Head of caudate nucleus (tissue), 42 donors: ENCODE measurements at regions not wholly inside any gene's neighbourhood (a gene's known extent, or its start where the extent isn't known, plus 50 kb on each side); places are given as distances from the start of the nearest gene placed in this dataset.
"Not testable (repeated sequence)": the region's sequence is repeated elsewhere in the genome, so short reads cannot be mapped to it uniquely, and the experiment has no call there.

ENCODE experiments used
- DNase-seq, 42 donors: peaks; one replicate each; pipeline versions ENCODE4 v3.0.0 to v3.0.0-alpha.2; 2020 to 2021; ENCODE audit warnings: mixed read lengths in 7 of 42
- intact Hi-C: fragments of 100-400 bp; cut with DNase I; formaldehyde crosslinking; loops from one replicate; pipeline ENCODE4 v1.15.0; 2022

DNA sequence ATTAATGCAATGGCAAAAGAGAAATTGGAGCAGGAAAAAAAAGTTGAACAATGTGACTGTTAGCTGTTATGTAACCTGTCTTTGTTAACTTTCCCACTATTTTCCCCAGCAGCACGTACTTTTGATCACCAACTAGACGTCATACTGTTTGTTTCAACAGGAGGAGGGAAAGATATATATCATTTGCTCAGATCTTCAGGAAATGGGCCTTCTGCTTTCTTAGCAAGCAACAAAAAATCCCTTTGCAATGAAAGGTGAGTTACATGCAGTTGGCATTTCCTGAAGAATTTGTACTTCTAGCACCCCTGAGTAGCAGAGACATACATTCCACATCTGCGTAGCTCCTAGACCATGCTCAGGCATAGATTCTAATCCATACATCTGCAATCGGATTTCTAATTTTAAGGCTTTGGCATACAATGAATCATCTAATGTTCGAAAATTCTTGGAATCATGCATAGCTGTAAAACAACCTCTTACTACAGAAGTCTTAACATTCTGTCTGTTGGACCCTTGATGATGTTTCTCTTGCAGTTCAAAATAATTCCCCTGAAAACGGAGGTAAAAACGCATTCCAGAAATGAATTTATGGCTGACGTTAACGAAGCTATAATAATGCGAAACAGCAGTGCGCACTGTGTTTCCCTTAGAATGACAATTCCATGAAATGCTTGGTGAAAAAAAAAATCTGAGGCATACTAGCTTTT is 286.9 kb upstream of the MGMT start:
- intact Hi-C loops: no loop called here
- DNase-seq: no peak

DNA sequence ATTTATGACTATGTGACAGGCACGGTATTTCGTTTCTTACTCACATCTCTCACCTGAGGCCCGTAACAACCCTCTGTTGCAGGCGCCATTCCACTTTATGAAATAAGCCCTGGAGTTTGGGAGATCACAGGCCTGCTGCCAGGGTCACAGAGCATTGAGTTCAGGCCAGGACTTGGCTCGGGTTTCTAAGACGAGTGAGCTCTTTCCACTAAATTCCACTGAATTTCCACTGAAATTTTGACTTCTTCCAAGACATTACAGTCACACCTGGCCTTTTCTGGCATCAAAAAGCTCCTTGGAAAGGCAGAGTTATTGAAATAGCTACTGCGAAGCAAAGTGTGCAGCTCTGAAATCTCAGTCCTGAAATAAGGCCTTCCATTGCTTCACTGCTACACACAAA is 282.8 kb upstream of the MGMT start:
- DNase-seq: no peak
- intact Hi-C loops: no loop called here

GRCh38 chr10:129187331-129187730 is 279.7 kb upstream of the MGMT start:
- DNase-seq: no peak
- intact Hi-C loops: no loop called here

DNA sequence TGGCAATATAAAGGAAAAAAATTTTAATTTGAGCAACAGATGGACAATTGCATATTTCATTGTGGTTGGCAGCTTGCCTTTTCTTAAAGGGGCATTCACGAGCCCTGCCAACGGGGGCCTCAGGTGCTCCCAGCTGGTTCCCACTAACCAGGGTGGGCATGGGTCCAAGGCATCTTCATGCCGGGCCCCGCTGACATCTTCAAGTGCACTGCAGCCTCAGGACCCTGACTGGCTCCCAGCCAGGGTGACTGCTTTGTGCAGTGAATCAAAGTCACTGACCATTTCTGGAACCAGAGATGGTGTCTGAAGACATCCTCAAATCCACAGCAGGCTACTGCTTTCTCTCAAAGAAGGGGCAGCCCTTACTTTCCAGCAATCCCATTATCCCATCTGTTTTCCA is 275.2 kb upstream of the MGMT start:
- intact Hi-C loops: no loop called here
- peak in 1 of 42 donors; percentile 7 for DNase-seq

DNA sequence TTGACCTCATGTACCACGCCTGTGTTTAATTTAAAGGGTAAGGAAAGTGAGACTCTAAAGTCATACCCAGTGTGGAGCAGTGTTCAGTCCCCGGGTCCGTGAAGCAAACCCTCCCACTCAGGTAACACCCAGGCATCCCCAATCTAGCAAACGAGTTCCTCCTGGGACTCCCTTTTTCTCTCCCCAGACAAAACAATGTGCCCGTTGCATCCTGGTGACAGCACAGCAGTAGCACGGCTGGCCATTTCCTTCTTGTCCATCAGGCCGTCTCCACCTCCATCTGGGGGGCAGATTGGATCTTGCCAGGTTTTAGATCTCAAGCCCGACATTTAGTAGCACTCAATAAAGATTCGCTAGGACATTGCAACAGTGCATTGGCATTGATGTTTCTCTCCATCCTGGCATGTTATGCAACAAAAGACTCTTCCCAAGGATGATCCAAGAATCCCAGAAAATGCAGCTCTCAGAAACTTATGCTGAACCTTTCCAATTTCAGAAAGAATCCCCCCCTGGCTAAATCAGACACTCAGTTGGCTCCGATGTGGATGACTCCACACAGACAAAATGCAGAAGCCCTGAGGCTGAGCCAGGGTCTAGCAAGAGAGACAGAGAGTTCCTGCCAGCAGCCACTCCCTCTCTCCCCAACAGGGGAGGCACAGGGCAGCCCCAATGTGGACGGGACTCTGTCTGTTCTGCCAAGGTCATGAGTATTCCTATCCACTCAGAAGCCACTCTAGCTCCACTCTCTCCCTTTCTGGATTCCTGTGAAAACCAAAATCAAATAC is 274.5 kb upstream of the MGMT start:
- intact Hi-C loops: no loop called here
- DNase-seq: no peak

- peak in 37 of 42 donors; percentile 10 to 82 (median 46) for DNase-seq
- intact Hi-C loops: no loop called here
These were observed 273.9 kb upstream of the MGMT start for GRCh38 chr10:129193148-129193547.

- DNase-seq: no peak
- intact Hi-C loops: no loop called here
These were observed 272.7 kb upstream of the MGMT start for GRCh38 chr10:129194181-129194870.

GRCh38 chr10:129199826-129200225 is 267.2 kb upstream of the MGMT start:
- no peak for DNase-seq
- intact Hi-C loops: no loop called here

DNA sequence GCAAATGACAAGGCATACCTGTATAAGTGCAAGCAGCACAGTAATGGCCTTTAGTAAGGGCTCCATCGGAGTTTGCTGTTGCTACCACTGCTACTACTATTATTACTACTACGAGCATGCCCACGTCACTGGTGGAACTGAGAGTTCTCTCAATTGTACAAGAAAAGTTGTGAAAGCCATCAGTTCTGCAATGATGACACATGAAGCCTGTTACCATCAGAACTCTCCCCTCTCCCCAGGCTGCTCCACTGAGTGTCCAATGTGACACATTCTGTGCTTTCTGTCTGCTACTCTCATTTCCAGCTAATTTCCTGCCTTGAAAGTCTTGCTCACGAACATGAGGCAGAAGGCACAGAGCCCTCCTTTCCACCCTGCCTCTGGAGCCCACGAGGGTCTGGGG is 263.2 kb upstream of the MGMT start:
- intact Hi-C loops: no loop called here
- DNase-seq: no peak

- no peak for DNase-seq
- intact Hi-C loops: no loop called here
These were observed 259.7 kb upstream of the MGMT start for GRCh38 chr10:129207297-129207696.

DNA sequence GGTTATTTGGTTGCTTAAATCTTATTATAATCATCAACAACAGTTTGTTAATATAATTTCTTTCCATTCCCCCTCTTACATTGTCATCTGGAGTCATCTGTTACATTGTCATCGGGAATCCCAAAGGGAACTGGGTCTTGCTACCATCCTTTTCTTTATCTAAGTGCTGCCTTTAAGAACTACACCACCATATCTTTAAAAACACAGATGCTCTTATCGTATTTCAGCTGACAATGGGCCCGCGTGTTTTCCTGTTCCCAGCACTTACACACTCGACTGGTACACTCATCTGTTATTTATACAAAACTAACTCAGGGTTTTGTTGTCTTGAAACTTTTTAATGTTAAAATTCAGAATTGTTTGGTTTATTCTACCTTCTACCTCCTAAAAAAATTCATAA is 256.2 kb upstream of the MGMT start:
- intact Hi-C loops: no loop called here
- no peak for DNase-seq

GRCh38 chr10:129213256-129213655 is 253.8 kb upstream of the MGMT start:
- intact Hi-C loops: no loop called here
- no peak for DNase-seq

DNA sequence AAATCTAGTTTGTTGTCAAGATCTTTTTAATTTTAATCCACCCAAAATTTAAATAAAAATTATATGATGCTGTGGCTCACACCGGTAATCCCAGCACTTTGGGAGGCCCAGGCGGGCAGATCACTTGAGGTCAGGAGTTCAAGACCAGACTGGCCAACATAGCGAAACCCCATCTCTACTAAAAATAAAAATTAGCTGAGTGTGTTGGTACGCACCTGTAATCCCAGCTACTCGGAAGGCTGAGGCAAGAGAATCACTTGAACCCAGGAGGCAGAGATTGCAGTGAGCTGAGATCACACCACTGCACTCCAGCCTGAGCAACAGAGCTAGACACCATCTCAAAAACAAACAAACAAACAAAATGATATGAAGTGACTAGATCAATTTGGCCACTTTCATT is 253.0 kb upstream of the MGMT start:
- intact Hi-C loops, DNase-seq: not testable (repeated sequence)

DNA sequence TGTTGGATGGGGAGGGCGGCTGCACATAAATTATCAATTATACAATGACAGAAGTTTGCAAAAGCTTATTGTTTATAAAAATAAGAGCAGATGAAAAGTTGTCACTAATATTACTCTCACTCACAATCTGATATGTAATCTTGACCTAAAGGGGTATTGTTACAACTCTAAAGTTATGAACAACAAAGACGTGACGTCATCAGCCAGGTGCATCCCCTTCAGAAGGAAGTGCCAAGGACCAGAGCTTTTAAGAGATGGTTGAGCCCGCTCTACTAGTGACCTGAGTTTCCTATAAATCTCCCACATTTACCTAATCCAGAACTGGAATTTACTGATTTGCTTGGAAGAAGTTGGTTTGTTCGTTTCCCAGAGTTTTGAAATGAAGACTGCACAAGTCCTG is 247.7 kb upstream of the MGMT start:
- no peak for DNase-seq
- intact Hi-C loops: no loop called here

DNA sequence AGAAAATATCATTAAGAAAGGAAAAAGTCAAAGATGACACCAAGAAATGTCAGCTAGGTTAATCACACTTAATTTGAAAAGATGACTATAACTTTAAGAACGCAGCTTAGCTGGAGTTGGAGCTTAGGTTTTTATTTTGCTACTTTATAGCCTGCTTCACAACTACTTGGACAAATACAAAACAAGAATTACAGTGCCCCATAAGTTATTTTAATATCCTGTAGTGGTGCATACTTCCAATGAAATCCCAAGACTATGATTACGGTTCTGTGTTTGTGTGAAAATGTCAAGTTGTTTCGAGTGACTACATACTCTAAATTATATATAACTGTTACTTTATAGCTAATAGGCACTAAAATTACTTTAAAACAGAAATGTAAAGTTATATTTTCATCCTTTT is 244.6 kb upstream of the MGMT start:
- no peak for DNase-seq
- intact Hi-C loops: no loop called here

DNA sequence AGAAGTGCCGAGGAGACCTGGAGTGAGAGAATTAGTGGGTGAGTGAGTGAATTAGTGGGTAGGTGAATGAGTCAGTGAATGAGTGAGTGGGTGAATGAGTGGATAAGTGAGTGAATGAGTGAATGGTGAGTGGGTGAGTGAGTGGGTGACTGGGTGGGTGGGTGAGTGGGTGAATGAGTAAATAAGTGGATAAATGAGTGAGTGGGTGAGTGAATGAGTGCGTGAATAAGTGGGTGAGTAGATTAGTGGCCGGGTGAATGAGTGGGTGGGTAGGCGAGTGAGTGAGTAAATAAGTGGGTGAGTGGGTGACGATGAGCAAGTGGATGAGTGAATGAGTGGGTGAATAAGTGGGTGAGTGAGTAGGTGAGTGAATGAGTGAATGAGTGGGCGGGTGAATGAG is 243.7 kb upstream of the MGMT start:
- DNase-seq: no peak
- intact Hi-C loops: no loop called here

- DNase-seq: no peak
- intact Hi-C loops: no loop called here
These were observed 243.0 kb upstream of the MGMT start for GRCh38 chr10:129224065-129224464.

- intact Hi-C loops: no loop called here
- no peak for DNase-seq
These were observed 235.2 kb upstream of the MGMT start for GRCh38 chr10:129231821-129232220.

- intact Hi-C loops: no loop called here
- DNase-seq: no peak
These were observed 233.5 kb upstream of the MGMT start for GRCh38 chr10:129233351-129234148.

- intact Hi-C loops: no loop called here
- DNase-seq: no peak
These were observed 230.8 kb upstream of the MGMT start for GRCh38 chr10:129236274-129236691.
